K562 (cell line): ENCODE measurements at regions not wholly inside any gene's neighbourhood (a gene's known extent, or its start where the extent isn't known, plus 50 kb on each side); places are given as distances from the start of the nearest gene placed in this dataset.

Experiments used
- ARID1B ChIP-seq: fragments of 450-650 bp; IDR thresholded peaks from 2 replicates; pipeline ENCODE4 v1.6.1; 2016; ENCODE audit warnings: antibody characterized with exemption, mild to moderate bottlenecking, inconsistent platforms
- EP300 ChIP-seq: IDR thresholded peaks from 2 replicates; pipeline ENCODE4 v1.6.1; 2012; ENCODE audit warnings: low read length, improper control_type of control experiment
- RAD21 ChIP-seq, 2 experiments: fragments of 250-450 bp in 1 of 2; fragments of 450-650 bp in 1 of 2; sonication (Bioruptor Pico) in 1 of 2; formaldehyde crosslinking in 1 of 2; IDR thresholded peaks in 1 of 2; conservative IDR thresholded peaks in 1 of 2; 2 replicates each; pipeline versions ENCODE4 v1.4.0 to v1.8.0; 2020 to 2022; ENCODE audit warnings: mild to moderate bottlenecking in 2 of 2, moderate library complexity in 1 of 2
- THRA ChIP-seq: fragments of 450-650 bp; IDR thresholded peaks from 2 replicates; pipeline ENCODE4 v1.6.1; 2017; ENCODE audit warnings: mild to moderate bottlenecking, moderate library complexity
- ZFPM2 ChIP-seq: fragments of 250-450 bp; sonication (Bioruptor Pico); IDR thresholded peaks from 2 replicates; pipeline ENCODE4 v1.5.1; 2022; ENCODE audit warnings: mild to moderate bottlenecking
- ZNF592 ChIP-seq: fragments of 450-650 bp; IDR thresholded peaks from 2 replicates; pipeline ENCODE4 v1.6.1; 2017; ENCODE audit warnings: antibody characterized with exemption, mild to moderate bottlenecking
- ZNF766 ChIP-seq: fragments of 200-800 bp; sonication (Bioruptor generic); conservative IDR thresholded peaks from 2 replicates; pipeline ENCODE4 v1.6.1; 2016; ENCODE audit warnings: missing genetic modification characterization, missing compliant biosample characterization
- TF ChIP-seq, protein P1 (sequence below), 3 experiments: fragments of 200-800 bp in 1 of 3; fragments of 250-450 bp in 1 of 3; fragments of 450-650 bp in 1 of 3; sonication (Bioruptor Pico) in 1 of 3; sonication (Bioruptor generic) in 1 of 3; formaldehyde crosslinking in 1 of 3; IDR thresholded peaks; 2 replicates each; pipeline versions ENCODE4 v1.6.1 to v1.8.0; 2016 to 2022; ENCODE audit warnings: mild to moderate bottlenecking in 2 of 3, missing genetic modification characterization in 2 of 3, missing compliant biosample characterization in 1 of 3, moderate library complexity in 1 of 3
- TF ChIP-seq, protein P2 (sequence below), 3 experiments: IDR thresholded peaks in 2 of 3; conservative IDR thresholded peaks in 1 of 3; 2 replicates each; pipeline ENCODE4 v1.5.1; 2011 to 2012; ENCODE audit warnings: low read length in 3 of 3, mild to moderate bottlenecking in 3 of 3, control low read depth in 2 of 3, improper control_type of control experiment in 1 of 3, inconsistent platforms in 1 of 3, low read depth in 1 of 3, mixed read lengths in 1 of 3, moderate library complexity in 1 of 3; ENCODE audit not compliant: insufficient read depth in 2 of 3
- TF ChIP-seq, protein P3 (sequence below): IDR thresholded peaks from 3 replicates; pipeline ENCODE4 v1.6.1; 2011; ENCODE audit warnings: borderline replicate concordance, mild to moderate bottlenecking, moderate library complexity; ENCODE audit not compliant: insufficient read length; ENCODE audit errors: extremely low read depth
- TF ChIP-seq, protein P4 (sequence below): fragments of 450-650 bp; IDR thresholded peaks from 2 replicates; pipeline ENCODE4 v1.6.1; 2016; ENCODE audit warnings: mild to moderate bottlenecking

- no peak for TF ChIP-seq ZFPM2 (CRISPR knock-in tag)
- TF ChIP-seq, protein P1, sequence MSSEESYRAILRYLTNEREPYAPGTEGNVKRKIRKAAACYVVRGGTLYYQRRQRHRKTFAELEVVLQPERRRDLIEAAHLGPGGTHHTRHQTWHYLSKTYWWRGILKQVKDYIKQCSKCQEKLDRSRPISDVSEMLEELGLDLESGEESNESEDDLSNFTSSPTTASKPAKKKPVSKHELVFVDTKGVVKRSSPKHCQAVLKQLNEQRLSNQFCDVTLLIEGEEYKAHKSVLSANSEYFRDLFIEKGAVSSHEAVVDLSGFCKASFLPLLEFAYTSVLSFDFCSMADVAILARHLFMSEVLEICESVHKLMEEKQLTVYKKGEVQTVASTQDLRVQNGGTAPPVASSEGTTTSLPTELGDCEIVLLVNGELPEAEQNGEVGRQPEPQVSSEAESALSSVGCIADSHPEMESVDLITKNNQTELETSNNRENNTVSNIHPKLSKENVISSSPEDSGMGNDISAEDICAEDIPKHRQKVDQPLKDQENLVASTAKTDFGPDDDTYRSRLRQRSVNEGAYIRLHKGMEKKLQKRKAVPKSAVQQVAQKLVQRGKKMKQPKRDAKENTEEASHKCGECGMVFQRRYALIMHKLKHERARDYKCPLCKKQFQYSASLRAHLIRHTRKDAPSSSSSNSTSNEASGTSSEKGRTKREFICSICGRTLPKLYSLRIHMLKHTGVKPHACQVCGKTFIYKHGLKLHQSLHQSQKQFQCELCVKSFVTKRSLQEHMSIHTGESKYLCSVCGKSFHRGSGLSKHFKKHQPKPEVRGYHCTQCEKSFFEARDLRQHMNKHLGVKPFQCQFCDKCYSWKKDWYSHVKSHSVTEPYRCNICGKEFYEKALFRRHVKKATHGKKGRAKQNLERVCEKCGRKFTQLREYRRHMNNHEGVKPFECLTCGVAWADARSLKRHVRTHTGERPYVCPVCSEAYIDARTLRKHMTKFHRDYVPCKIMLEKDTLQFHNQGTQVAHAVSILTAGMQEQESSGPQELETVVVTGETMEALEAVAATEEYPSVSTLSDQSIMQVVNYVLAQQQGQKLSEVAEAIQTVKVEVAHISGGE (CRISPR knock-in tag; IDR thresholded peaks at IDR 0.05) = no peak
- TF ChIP-seq, protein P2, sequence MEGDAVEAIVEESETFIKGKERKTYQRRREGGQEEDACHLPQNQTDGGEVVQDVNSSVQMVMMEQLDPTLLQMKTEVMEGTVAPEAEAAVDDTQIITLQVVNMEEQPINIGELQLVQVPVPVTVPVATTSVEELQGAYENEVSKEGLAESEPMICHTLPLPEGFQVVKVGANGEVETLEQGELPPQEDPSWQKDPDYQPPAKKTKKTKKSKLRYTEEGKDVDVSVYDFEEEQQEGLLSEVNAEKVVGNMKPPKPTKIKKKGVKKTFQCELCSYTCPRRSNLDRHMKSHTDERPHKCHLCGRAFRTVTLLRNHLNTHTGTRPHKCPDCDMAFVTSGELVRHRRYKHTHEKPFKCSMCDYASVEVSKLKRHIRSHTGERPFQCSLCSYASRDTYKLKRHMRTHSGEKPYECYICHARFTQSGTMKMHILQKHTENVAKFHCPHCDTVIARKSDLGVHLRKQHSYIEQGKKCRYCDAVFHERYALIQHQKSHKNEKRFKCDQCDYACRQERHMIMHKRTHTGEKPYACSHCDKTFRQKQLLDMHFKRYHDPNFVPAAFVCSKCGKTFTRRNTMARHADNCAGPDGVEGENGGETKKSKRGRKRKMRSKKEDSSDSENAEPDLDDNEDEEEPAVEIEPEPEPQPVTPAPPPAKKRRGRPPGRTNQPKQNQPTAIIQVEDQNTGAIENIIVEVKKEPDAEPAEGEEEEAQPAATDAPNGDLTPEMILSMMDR (IDR thresholded peaks at IDR 0.05 in 2 of 3, conservative IDR thresholded peaks at IDR 0.05 in 1 of 3; ENCODE audit: insufficient read depth in 2 of 3, low read depth in 1 of 3, low read length in 3 of 3) = no peak
- no peak for TF ChIP-seq RAD21 (CRISPR knock-in tag; conservative IDR thresholded peaks at IDR 0.05 in 1 of 2, IDR thresholded peaks at IDR 0.05 in 1 of 2)
- TF ChIP-seq, protein P3, sequence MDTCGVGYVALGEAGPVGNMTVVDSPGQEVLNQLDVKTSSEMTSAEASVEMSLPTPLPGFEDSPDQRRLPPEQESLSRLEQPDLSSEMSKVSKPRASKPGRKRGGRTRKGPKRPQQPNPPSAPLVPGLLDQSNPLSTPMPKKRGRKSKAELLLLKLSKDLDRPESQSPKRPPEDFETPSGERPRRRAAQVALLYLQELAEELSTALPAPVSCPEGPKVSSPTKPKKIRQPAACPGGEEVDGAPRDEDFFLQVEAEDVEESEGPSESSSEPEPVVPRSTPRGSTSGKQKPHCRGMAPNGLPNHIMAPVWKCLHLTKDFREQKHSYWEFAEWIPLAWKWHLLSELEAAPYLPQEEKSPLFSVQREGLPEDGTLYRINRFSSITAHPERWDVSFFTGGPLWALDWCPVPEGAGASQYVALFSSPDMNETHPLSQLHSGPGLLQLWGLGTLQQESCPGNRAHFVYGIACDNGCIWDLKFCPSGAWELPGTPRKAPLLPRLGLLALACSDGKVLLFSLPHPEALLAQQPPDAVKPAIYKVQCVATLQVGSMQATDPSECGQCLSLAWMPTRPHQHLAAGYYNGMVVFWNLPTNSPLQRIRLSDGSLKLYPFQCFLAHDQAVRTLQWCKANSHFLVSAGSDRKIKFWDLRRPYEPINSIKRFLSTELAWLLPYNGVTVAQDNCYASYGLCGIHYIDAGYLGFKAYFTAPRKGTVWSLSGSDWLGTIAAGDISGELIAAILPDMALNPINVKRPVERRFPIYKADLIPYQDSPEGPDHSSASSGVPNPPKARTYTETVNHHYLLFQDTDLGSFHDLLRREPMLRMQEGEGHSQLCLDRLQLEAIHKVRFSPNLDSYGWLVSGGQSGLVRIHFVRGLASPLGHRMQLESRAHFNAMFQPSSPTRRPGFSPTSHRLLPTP = no peak
- TF ChIP-seq EP300 = no peak
- TF ChIP-seq, protein P4, sequence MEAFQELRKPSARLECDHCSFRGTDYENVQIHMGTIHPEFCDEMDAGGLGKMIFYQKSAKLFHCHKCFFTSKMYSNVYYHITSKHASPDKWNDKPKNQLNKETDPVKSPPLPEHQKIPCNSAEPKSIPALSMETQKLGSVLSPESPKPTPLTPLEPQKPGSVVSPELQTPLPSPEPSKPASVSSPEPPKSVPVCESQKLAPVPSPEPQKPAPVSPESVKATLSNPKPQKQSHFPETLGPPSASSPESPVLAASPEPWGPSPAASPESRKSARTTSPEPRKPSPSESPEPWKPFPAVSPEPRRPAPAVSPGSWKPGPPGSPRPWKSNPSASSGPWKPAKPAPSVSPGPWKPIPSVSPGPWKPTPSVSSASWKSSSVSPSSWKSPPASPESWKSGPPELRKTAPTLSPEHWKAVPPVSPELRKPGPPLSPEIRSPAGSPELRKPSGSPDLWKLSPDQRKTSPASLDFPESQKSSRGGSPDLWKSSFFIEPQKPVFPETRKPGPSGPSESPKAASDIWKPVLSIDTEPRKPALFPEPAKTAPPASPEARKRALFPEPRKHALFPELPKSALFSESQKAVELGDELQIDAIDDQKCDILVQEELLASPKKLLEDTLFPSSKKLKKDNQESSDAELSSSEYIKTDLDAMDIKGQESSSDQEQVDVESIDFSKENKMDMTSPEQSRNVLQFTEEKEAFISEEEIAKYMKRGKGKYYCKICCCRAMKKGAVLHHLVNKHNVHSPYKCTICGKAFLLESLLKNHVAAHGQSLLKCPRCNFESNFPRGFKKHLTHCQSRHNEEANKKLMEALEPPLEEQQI = no peak
- TF ChIP-seq THRA = no peak
- no peak for TF ChIP-seq ZNF766 (CRISPR knock-in tag)
- no peak for TF ChIP-seq ARID1B
- TF ChIP-seq ZNF592 = no peak
Observed at GRCh38 chr15:62874959-62875625, 167.5 kb upstream of the TPM1 start.
